ENCODE measurements at regions not wholly inside any gene's neighbourhood (a gene's known extent, or its start where the extent isn't known, plus 50 kb on each side); places are given as distances from the start of the nearest gene placed in this dataset.

GRCh38 chr1:209102120-209102519, 481.4 kb upstream of the CAMK1G start:
- TF ChIP-seq CTCF (IDR thresholded peaks at IDR 0.05): no peak
- TF ChIP-seq POLR2A (IDR thresholded peaks at IDR 0.05): no peak
- no peak for TF ChIP-seq POLR2AphosphoS5 (IDR thresholded peaks at IDR 0.05; ENCODE audit: insufficient read depth in 1 of 2, low read depth in 1 of 2)
